HG02678 (cell line): ENCODE measurements at regions not wholly inside any gene's neighbourhood (a gene's known extent, or its start where the extent isn't known, plus 50 kb on each side); places are given as distances from the start of the nearest gene placed in this dataset.
"Not testable (repeated sequence)": the region's sequence is repeated elsewhere in the genome, so short reads cannot be mapped to it uniquely, and the experiment has no call there.

Source experiments
- ATAC-seq: cut with Tn5 transposase; IDR thresholded peaks from one replicate; pipeline ENCODE4 v1.9.1; 2021; ENCODE audit warnings: mild to moderate bottlenecking, moderate library complexity; ENCODE audit not compliant: unreplicated experiment

DNA sequence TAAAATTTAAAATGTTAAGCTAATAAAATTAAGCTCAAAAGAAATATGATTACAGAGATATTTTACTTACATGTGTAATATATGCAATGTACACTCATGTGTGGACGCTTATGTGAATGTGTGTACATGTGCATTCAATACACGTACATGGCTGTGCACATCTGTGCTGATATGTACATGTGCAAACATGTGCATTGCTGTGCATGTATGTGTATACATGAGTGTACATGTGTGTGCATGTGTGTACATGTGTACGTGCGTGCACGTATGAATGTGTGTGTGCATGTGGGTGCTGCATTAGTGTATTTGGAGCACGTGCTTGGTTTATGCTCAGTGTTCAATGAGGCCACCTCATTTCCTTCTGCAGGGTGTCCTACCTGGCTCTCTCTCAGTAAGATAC lies 88.2 kb upstream of the TMEM18 start:
- no peak for ATAC-seq

DNA sequence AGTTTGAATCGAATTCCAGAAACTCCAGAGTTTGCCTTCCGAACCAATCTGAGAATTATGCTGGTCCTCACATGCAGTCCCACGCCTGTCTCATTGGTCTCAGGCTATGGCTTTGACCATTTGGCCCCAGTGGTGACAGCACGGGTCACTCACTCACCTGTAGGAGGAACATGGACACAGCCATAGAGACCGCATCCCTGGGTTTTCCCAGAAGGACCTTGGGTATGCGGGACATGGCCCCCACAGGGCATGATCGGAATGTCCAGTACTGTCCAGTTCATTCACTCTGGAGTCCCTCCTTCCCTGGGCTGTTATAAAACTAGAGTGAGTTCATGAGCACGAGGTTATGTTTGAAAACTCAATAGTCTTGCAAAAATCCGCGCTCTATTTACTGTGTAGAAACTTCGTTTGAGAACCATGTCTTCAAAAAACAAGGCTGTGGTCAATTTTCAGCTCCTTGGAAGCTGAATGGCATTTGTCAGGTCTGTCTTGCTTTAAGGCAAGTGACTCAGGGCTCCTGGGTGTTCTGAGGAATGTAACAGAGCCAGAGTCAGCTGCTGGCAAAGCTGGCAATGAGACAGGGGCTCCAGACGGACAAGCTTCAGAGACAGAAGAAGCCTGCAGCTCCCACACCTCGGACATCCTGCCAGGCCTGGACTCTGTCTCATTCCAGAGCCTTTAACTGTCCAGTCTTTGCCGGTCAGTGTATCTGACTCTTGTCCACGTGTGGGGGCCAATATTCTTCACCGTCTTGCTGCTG lies 86.7 kb upstream of the TMEM18 start:
- ATAC-seq = no peak

DNA sequence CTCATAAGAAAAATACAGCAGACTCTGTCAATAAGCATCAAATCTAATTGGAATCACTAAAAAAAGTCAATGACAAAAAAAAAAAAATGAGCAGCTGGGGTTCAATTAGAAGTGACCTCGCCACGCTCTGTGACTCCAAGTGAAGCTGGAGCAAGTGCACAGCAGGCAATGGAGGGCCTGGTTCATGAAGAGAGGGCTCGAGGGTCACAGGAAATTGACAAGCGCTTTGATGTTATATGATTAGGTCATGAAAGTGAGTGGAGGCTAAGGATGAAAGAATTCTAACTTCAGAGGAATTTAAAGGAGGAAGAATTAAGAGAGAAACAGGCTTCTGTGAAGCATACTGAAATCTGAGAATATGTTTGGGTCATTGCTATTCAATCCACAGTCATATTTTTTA lies 85.4 kb upstream of the TMEM18 start:
- ATAC-seq = no peak

DNA sequence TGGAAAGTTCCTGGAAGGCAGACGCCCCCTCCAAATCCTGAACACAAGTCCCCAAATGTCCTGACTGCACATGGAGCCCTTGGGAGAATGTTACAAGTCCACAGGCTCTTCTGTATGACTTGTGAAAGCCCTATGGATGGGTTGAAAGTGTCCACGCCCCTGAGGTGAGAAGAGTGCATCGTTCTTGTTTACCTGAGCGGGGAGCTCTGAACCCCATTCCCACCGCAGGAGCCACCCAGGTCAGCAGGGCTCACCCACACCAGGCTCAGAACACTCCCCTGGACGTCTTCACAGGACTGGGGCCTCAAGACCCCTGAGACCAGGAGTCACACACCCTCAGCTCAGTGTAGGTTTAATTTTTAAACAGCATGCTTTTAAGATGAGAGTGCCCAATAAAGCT lies 84.2 kb upstream of the TMEM18 start:
- ATAC-seq = no peak

DNA sequence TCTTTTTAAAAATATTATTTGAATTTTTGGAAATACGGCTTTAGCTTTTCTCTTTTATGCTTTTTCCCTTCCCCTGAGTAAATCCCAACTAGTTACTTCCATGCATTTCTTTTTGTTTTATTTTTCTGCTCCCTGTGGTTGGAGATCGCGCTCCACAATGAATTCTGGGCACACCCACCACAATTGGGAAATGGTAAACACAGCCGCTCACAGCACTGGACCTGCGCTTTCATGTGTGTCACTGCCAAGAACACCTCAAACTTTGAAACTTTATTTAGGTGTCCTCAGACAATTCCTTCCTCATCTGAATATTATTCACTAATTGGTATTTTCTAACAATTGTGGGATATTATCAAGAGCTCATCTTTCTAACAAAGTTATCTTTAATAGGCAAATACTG lies 82.8 kb upstream of the TMEM18 start:
- no peak for ATAC-seq

DNA sequence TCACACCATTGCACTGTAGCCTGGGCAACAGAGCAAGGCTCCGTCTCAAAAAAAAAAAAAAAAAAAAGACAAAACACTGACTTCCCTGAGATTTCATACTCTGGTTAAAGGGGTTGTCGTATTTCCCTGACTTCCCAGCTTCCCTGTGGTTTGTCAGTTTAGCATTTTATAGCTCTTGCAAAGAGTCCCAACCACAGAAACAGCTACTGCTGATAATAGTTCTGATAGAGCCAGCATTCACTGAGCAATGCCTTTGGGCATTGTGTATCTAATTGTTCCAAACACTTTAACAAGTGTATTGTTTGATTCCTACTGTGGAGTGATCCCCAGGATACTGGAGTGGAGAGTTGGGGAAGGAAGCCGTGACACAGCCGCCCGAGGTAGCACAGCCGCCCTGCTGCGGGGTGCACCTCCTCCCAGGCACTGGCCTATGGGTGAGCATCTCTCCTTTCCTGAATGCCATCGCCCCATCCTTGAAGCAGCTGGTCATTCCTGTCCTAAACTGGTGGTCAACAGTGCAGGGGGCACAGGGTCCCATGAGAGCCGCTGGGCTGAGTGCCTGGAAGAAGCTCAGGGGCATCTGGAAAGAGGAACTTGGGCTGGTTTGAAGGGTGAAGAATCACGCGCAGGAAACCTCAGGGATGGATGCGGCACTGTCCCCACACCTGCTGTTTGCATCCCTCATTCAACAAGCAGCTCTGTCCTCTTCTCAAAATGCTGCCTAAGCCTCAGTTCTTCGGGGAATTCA lies 81.0 kb upstream of the TMEM18 start:
- ATAC-seq = no peak

DNA sequence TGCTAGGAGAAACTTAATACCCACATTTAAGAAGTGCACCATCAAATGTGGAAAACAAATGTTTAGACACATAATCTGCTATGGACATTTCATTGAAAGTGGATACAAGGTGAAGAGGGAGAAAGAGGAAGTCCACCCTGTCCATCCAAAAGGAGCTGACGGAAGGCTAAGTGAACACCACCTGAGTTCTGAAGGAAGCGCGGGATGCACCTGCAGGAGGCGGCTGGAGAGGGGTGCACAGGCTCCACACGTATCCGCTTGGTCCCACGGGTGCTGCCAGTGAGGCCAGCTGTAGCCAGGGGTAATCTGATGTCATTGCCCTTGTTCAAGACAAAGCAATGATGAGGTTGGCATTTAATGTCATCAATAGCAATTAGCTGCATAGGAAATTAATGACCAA lies 75.9 kb upstream of the TMEM18 start:
- no peak for ATAC-seq

DNA sequence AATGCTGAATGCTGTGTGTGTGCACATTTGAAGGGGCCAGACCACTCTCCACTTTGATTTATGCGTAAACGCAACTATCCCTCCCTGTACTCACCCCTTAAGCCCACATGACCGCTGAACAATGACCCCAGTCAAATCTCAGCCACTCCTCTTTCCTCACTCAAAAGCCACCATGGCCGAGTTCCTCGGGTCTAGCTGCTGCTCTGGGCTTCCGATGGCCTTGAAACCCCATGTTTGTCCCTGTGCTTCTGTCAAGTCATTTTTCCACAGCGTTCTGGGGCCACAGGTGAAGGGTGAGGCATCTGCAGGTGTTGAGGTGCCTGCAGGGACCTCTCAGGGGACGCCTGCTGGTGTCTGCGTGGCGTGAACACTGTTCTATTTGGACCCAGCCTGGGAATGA lies 74.3 kb upstream of the TMEM18 start:
- no peak for ATAC-seq

DNA sequence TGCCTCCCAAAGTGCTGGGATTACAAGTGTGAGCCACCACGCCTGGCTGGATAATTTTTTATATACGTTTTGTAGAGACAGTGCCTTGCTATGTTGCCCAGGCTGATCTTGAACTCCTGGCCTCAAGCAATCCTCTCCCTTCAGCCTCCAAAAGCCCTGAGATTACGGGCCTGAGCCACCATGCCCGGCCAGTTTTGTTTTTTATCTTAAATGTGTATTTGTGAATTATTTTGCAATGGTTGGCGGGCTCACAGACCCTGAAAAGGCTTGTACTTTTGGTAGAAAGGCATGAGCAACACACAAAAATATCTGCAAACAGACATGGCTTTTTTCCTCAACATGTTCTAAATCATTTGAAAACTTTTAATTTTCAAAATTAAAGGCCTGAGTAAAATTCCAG lies 73.4 kb upstream of the TMEM18 start:
- no peak for ATAC-seq

DNA sequence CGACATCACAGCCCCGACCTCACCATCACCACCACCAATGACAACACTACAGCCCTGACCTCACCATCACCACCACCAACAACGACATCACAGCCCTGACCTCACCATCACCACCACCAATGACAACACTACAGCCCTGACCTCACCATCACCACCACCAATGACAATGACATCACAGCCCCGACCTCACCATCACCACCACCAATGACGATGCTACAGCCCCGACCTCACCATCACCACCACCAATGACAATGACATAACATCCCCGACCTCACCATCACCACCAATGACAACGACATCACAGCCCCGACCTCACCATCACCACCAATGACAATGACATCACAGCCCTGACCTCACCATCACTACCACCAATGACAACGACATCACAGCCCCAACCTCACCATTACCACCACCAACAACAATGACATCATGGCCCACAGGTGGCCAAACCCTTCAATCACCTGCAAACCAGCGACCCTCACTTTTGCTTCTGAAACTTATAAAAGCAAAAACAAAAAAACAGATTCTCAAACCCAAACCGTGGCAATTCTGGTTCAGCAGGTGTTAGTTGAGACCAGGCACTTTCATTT lies 70.7 kb upstream of the TMEM18 start:
- no peak for ATAC-seq

DNA sequence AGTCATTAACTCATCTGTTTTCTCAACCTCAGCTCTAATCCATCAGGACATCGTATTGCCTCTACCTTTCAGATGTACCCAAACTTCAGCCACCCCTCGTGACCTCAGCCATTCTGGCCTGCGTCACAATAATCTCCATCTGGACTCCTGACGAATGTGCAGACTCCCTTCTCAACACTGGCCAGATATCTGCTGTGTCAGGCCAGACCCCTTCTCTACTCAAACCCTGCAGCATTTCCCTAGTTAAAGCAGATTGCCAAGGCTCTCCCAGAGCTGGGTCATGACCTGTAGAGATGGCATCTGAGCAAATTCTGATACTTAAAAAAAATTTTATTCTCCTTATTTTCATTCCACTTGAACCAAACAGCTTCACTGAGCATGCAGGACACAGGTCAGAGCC lies 69.5 kb upstream of the TMEM18 start:
- no peak for ATAC-seq

DNA sequence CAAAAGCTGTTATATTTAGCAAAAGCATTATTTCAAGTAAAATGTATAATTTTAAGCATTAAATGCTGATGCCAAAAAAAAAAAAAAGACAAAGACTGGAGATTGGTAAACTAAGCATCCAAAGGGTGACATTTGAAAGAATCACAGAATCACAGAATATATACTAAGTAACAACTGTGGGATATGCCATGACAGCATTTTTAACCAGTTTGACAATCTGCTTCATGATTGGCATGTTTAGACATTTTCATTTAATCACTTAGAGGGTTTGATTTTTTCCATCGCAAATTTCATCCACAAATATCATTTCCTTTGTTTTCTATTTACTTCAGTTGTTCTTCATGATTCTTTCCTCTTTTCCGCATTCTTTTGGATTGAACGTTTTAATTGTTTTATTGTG lies 66.9 kb upstream of the TMEM18 start:
- ATAC-seq = no peak

DNA sequence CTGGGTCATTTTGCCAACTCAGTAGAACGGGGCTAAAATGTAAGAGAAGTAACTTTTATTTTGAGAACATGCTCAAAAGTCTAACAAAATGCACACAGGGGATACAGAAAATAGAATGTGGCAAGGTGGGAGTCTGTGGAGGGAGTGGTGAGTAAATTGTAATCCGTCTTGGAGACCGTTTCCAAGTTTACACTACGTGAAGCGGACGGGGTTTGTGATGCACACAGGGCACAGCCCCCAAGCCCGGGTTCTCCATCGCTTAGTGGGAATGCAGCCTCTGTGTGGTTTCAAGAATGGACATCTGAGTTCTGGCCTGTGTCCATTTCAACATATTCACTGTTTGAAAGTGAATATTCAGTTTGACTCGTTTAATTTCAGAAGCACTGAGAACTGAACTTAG lies 65.0 kb upstream of the TMEM18 start:
- no peak for ATAC-seq

DNA sequence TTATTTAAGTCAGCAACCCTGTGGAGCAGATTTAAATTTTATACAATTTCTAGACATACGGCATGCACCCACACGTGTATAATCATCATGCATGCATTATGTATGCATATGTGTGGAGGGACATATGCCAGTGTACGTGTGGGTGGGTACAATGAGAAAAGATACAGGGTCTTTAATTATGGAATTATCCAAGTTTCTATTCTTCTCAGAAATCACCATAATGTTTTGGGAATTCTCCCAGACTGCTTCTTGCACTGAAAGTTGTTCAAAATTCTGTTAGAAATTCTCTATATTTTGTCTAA lies 63.9 kb upstream of the TMEM18 start:
- ATAC-seq = no peak

DNA sequence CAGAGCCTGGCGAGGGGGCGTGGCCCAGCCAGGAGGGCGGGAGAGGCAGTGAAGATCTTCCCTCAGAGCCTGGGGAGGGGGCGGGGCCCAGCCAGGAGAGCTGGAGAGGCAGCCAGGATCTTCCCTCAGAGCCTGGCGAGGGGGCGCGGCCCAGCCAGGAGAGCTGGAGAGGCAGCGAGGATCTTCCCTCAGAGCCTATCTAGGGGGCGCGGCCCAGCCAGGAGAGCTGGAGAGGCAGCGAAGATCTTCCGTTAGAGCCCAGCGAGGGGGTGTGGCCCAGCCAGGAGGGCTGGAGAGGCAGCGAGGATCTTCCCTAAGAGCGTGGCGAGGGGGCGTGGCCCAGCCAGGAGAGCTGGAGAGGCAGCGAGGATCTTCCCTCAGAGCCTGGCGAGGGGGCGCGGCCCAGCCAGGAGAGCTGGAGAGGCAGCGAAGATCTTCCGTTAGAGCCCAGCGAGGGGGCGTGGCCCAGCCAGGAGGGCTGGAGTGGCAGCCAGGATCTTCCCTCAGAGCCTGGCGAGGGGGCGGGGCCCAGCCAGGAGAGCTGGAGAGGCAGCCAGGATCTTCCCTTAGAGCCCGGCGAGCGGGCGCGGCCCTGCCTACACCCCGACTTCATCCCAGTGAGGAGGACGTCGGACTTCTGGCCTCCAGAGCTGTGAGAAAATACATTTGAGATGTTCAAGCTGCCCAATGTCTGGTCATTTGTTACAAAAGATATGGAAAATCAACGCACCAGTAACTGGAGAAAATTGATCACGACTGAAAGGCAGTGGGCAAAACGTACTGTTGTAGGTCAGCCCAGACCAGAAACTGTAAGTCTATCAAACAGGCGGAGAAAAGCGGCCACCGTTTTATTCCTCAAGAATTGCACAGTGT lies 63.4 kb upstream of the TMEM18 start:
- ATAC-seq = not testable (repeated sequence)

DNA sequence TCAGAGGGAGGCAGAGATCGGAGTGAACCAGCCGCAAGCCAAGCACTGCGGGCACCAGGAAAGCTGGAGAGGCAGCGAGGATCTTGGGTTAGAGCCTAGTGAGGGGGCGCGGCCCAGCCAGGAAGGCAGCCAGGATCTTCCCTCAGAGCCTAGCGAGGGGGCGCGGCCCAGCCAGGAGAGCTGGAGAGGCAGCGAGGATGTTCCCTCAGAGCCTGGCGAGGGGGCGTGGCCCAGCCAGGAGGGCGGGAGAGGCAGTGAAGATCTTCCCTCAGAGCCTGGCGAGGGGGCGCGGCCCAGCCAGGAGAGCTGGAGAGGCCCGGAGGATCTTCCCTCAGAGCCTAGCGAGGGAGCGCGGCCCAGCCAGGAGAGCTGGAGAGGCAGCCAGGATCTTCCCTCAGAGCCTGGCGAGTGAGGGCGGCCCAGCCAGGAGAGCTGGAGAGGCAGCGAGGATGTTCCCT lies 62.7 kb upstream of the TMEM18 start:
- ATAC-seq = not testable (repeated sequence)

DNA sequence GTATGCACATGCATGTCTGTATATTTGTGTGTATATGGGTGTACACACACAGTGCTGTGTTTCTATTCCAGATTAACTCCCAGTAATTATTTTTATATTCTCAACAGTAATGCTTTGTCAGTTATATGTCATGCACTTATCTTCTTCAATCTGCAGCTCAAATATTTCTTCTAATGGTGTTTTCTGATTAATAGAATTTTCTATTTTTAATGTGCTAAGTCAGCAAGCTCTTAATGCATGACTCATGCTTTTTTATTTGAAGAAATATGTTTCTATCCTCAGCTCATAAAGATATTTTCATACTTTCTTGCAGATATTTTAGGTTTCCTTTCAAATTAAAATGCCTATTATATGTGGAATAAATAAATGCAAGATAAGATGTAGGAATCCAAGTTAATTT lies 59.7 kb upstream of the TMEM18 start:
- ATAC-seq = no peak

DNA sequence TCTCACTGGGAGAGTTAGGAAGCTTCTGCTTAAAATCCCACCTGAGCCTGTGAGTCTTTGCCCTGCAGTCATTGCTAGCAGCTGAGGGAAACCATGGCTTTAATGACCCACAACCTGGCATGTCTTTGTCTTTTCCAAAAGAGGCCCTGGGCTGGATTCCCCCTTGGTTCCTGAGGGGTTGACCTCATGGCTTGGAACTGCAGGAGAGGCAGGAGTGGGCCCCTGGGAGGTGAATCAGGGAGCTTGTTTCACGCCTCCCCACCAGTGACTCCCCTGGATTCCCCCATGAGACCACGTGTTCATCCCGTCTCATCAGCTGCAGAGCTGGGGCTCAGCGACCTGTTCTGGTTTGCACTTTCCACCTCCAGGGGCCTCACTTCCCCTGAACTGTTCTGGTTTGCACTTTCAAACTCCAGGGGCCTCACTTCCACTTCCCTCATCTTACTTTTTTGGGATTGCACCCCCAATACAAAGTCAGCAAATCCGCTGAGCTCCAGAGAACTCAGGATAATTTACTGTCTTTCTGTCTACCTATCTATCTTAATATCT lies 58.5 kb upstream of the TMEM18 start:
- peak; percentile 65 for ATAC-seq

DNA sequence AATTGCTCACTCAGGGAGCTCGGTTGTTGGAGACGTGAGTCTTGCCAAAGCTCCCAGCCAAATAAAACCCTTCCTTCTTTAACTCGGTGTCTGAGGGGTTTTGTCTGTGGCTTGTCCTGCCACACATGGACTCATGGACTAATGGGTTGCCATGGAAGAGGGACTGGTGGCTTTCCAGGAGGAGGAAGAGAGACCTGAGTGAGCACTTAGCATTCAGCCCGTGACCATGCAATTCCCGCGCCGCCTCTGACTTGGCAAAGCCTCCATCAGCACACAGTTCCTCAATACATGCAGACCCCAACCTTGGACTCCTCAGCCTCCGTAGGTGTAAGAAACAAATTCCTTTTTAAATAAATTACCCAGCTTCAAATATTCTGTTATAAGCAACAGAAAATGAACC lies 57.3 kb upstream of the TMEM18 start:
- no peak for ATAC-seq

DNA sequence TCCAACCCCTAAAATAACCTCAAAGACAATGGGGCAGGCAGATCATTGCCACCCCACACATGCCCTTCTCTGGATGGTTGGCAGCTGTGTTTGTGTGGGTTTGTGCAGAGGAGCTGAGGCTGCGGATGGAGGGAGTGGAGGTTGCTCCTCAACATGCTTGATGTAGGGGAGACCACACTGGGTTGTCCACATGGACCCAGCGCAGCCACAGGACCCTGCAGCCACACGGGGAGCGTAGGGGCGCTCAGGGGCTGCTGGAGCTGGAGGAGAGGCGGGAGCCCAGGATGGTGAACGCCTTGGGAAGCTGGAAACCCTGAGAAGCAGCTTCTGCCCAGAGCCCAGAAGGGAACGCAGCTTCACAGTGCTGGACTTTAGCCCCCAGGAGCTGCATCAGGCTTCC lies 56.3 kb upstream of the TMEM18 start:
- ATAC-seq = no peak

DNA sequence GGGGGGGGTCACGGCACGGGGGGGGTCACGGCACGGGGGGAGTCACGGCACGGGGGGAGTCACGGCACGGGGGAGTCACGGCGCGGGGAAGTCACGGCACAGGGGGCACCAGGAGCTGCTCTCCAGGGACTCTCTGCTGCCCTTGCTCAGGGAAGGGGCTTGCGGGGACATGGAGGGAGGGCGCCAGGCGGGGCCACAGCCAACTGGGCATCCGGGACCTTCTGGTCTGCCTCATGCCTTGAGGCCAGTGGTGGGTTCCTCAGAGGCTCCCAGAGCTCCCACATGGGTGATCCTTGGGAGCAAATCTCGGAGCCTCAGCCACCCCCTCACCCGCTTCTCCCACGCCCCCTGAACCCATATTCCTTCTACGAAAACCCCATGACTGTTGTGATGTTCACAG lies 55.8 kb upstream of the TMEM18 start:
- ATAC-seq = no peak
